PC-3 (cell line): ENCODE measurements at regions not wholly inside any gene's neighbourhood (a gene's known extent, or its start where the extent isn't known, plus 50 kb on each side); places are given as distances from the start of the nearest gene placed in this dataset.
A peak's percentile ranks its signal among the peaks of the same experiment; 100 is the strongest.

ENCODE experiments used
- ATAC-seq: fragments of 200-7000 bp; cut with Tn5 transposase; 2 replicates; pipeline ENCODE4 v1.9.1; 2020; ENCODE audit warnings: mild to moderate bottlenecking, moderate library complexity
- BruUV-seq: library from RNA; stranded (reverse); fragments of 400-500 nt; replicated peaks from 2 replicates; lab custom pipeline; 2021; lab: Mats Ljungman, UMichigan
- CTCF ChIA-PET: fragments of 300-600 bp; sonication (Branson Sonifier 250); formaldehyde crosslinking; loops from one replicate; lab custom pipeline; 2022; ENCODE audit warnings: antibody characterized with exemption; lab: Charles Lee
- POLR2A ChIA-PET: fragments of 300-600 bp; sonication (Branson Sonifier 250); formaldehyde crosslinking; loops from one replicate; lab custom pipeline; 2022; ENCODE audit warnings: antibody characterized with exemption; ENCODE audit not compliant: unreplicated experiment; lab: Charles Lee
- DNase-seq: peaks from one replicate; pipeline ENCODE4 v3.0.0-alpha.2; 2015
- H2AFZ ChIP-seq: fragments of 300-600 bp; sonication (generic); 2 replicates; pipeline ENCODE4 v1.6.0; 2016; ENCODE audit warnings: antibody characterized with exemption, low read length
- H3F3A ChIP-seq: fragments of 300-600 bp; sonication (generic); one replicate; pipeline ENCODE4 v1.6.0; 2017; ENCODE audit warnings: antibody characterized with exemption, low read length, control low read depth, mild to moderate bottlenecking; ENCODE audit not compliant: unreplicated experiment
- H3K27ac ChIP-seq: fragments of 300-600 bp; sonication (generic); 2 replicates; pipeline ENCODE4 v1.5.1; 2016; ENCODE audit warnings: mild to moderate bottlenecking, low read length
- H3K27me3 ChIP-seq: fragments of 300-600 bp; sonication (generic); 2 replicates; pipeline ENCODE4 v1.6.1; 2016; ENCODE audit warnings: low read length, mixed read lengths
- H3K36me3 ChIP-seq: fragments of 300-600 bp; sonication (generic); 2 replicates; pipeline ENCODE4 v1.6.1; 2016; ENCODE audit warnings: low read depth, mixed run types, low read length, mixed read lengths
- H3K4me1 ChIP-seq: fragments of 300-600 bp; sonication (generic); 2 replicates; pipeline ENCODE4 v1.5.1; 2016; ENCODE audit warnings: low read length; ENCODE audit not compliant: insufficient read depth
- H3K4me2 ChIP-seq: fragments of 300-600 bp; sonication (generic); 2 replicates; pipeline ENCODE4 v1.6.0; 2016; ENCODE audit warnings: low read length
- H3K4me3 ChIP-seq: fragments of 300-600 bp; sonication (generic); 2 replicates; pipeline ENCODE4 v1.5.1; 2016; ENCODE audit warnings: mild to moderate bottlenecking, low read length, mixed read lengths
- H3K79me2 ChIP-seq: fragments of 300-600 bp; sonication (generic); 2 replicates; pipeline ENCODE4 v1.6.1; 2017; ENCODE audit warnings: low read length, mixed read lengths
- H3K9ac ChIP-seq: fragments of 300-600 bp; sonication (generic); 2 replicates; pipeline ENCODE4 v1.6.0; 2016; ENCODE audit warnings: mild to moderate bottlenecking, low read length
- H3K9me2 ChIP-seq: fragments of 300-600 bp; sonication (generic); replicated peaks from 2 replicates; pipeline ENCODE4 v1.6.1; 2016; ENCODE audit warnings: mixed run types, low read length, mixed read lengths
- H3K9me3 ChIP-seq: fragments of 300-600 bp; sonication (generic); 2 replicates; pipeline ENCODE4 v1.6.1; 2016; ENCODE audit warnings: low read length, mixed read lengths
- H4K20me1 ChIP-seq: fragments of 300-600 bp; sonication (generic); 2 replicates; pipeline ENCODE4 v1.6.1; 2016; ENCODE audit warnings: low read length, mixed read lengths
- CTCF ChIP-seq: fragments of 300-600 bp; sonication (generic); conservative IDR thresholded peaks from 2 replicates; pipeline ENCODE4 v1.5.1; 2017; ENCODE audit warnings: antibody characterized with exemption, low read depth, mild to moderate bottlenecking, low read length
- EZH2 ChIP-seq: fragments of 300-600 bp; sonication (generic); IDR thresholded peaks from one replicate; pipeline ENCODE4 v1.6.1; 2017; ENCODE audit warnings: antibody characterized with exemption, mild to moderate bottlenecking, low read length; ENCODE audit not compliant: unreplicated experiment
- EZH2phosphoT487 ChIP-seq: fragments of 300-600 bp; sonication (generic); IDR thresholded peaks from 2 replicates; pipeline ENCODE4 v1.6.1; 2018; ENCODE audit warnings: mild to moderate bottlenecking, antibody characterized with exemption, low read length, borderline replicate concordance
- intact Hi-C: fragments of 100-400 bp; cut with micrococcal nuclease; formaldehyde crosslinking; loops from 2 replicates; pipeline ENCODE4 v1.9.0; 2023

- H3K79me2 ChIP-seq: no peaks in the 10 kb centered on the region
- DNase-seq (peak; percentile 46), ATAC-seq (peak; percentile 67)
- no peak overlapping the region for H3K4me3 ChIP-seq
- ChIA-PET CTCF (no interaction called here), POLR2A (no interaction called here)
- H3K9ac ChIP-seq: no peak overlapping the region
- intact Hi-C loops: no loop called here
- H4K20me1 ChIP-seq: no peaks in the 10 kb centered on the region
- H3K4me2 ChIP-seq: no peak overlapping the region
- no peaks in the 10 kb centered on the region for H3K9me2 ChIP-seq
- no peak overlapping the region for H3K27ac ChIP-seq
- H3K27me3 ChIP-seq: no peaks in the 10 kb centered on the region
- H3F3A ChIP-seq: no peaks in the 10 kb centered on the region
- H3K4me1 ChIP-seq: peaks cover 7% of the 10 kb centered on the region; the same call in 1 of the 2 replicates
- BruUV-seq: no TSS peak
- no peak for TF ChIP-seq EZH2phosphoT487
- TF ChIP-seq EZH2: no peak
- TF ChIP-seq CTCF: no peak
- no peaks in the 10 kb centered on the region for H3K36me3 ChIP-seq
- no peak overlapping the region for H2AFZ ChIP-seq
- H3K9me3 ChIP-seq: no peaks in the 10 kb centered on the region
Observed at GRCh38 chr12:60451457-60451856, 855.6 kb downstream of the SLC16A7 start.

GRCh38 chr12:60465060-60465459 lies 869.2 kb downstream of the SLC16A7 start:
- Histone ChIP-seq H3K9ac (no peak overlapping the region), H3K4me1 (no peaks in the 10 kb centered on the region), H3K36me3 (no peaks in the 10 kb centered on the region), H3K4me2 (no peak overlapping the region), H4K20me1 (no peaks in the 10 kb centered on the region), H3K9me2 (no peaks in the 10 kb centered on the region), H3K27me3 (no peaks in the 10 kb centered on the region), H3F3A (no peaks in the 10 kb centered on the region), H3K79me2 (no peaks in the 10 kb centered on the region), H3K9me3 (no peaks in the 10 kb centered on the region), H3K27ac (no peak overlapping the region), H3K4me3 (no peak overlapping the region), H2AFZ (no peak overlapping the region)
- ATAC-seq (no peak), DNase-seq (no peak)
- ChIA-PET CTCF (no interaction called here), POLR2A (no interaction called here)
- BruUV-seq: no TSS peak
- intact Hi-C loops: no loop called here
- TF ChIP-seq CTCF (no peak), EZH2phosphoT487 (no peak), EZH2 (no peak)

GRCh38 chr12:60468546-60468945 lies 872.7 kb downstream of the SLC16A7 start:
- Histone ChIP-seq H3K4me2 (no peak overlapping the region), H3K79me2 (no peaks in the 10 kb centered on the region), H2AFZ (no peak overlapping the region), H3K27ac (no peak overlapping the region), H3K4me1 (0 out of 2 replicates have a peak, but pooled peaks cover 4% of the 10 kb centered on the region), H3K4me3 (no peak overlapping the region), H3K9ac (no peak overlapping the region), H3F3A (no peaks in the 10 kb centered on the region), H4K20me1 (no peaks in the 10 kb centered on the region), H3K36me3 (no peaks in the 10 kb centered on the region), H3K9me3 (no peaks in the 10 kb centered on the region), H3K9me2 (no peaks in the 10 kb centered on the region), H3K27me3 (no peaks in the 10 kb centered on the region)
- ChIA-PET CTCF (no interaction called here), POLR2A (no interaction called here)
- BruUV-seq: no TSS peak
- DNase-seq (no peak), ATAC-seq (no peak)
- TF ChIP-seq CTCF: no peak
- no peak for TF ChIP-seq EZH2phosphoT487
- TF ChIP-seq EZH2: no peak
- intact Hi-C loops: no loop called here
